Mammary epithelial cell (primary cell): ENCODE measurements at regions not wholly inside any gene's neighbourhood (a gene's known extent, or its start where the extent isn't known, plus 50 kb on each side); places are given as distances from the start of the nearest gene placed in this dataset.

ENCODE experiments used
- EZH2 ChIP-seq: IDR thresholded peaks from 2 replicates; pipeline ENCODE4 v1.6.1; 2012; ENCODE audit warnings: low read length, inconsistent platforms, borderline replicate concordance
- TF ChIP-seq, protein P1 (sequence below), 2 donors: IDR thresholded peaks in 1 of 2; conservative IDR thresholded peaks in 1 of 2; 2 replicates each; pipeline ENCODE4 v1.5.1; 2011 to 2012; ENCODE audit warnings: inconsistent platforms in 2 of 2, low read length in 2 of 2, mild to moderate bottlenecking in 2 of 2, control low read depth in 1 of 2, low read depth in 1 of 2; ENCODE audit not compliant: insufficient read depth in 1 of 2; ENCODE audit errors: extremely low read depth in 1 of 2

GRCh38 chr13:100944791-100945345 is 270.3 kb upstream of the TMTC4 start:
- TF ChIP-seq, protein P1, sequence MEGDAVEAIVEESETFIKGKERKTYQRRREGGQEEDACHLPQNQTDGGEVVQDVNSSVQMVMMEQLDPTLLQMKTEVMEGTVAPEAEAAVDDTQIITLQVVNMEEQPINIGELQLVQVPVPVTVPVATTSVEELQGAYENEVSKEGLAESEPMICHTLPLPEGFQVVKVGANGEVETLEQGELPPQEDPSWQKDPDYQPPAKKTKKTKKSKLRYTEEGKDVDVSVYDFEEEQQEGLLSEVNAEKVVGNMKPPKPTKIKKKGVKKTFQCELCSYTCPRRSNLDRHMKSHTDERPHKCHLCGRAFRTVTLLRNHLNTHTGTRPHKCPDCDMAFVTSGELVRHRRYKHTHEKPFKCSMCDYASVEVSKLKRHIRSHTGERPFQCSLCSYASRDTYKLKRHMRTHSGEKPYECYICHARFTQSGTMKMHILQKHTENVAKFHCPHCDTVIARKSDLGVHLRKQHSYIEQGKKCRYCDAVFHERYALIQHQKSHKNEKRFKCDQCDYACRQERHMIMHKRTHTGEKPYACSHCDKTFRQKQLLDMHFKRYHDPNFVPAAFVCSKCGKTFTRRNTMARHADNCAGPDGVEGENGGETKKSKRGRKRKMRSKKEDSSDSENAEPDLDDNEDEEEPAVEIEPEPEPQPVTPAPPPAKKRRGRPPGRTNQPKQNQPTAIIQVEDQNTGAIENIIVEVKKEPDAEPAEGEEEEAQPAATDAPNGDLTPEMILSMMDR (conservative IDR thresholded peaks at IDR 0.05 in 1 of 2, IDR thresholded peaks at IDR 0.05 in 1 of 2; ENCODE audit: extremely low read depth in 1 of 2, insufficient read depth in 1 of 2, low read depth in 1 of 2, low read length in 2 of 2): no peak
- no peak for TF ChIP-seq EZH2
